Parathyroid adenoma (tissue), 2 donors: ENCODE measurements at regions not wholly inside any gene's neighbourhood (a gene's known extent, or its start where the extent isn't known, plus 50 kb on each side); places are given as distances from the start of the nearest gene placed in this dataset.

Experiments used
- H2AFZ ChIP-seq: fragments of 300-600 bp; sonication (generic); one replicate; pipeline ENCODE4 v1.7.0; 2017; ENCODE audit warnings: antibody characterized with exemption, mild to moderate bottlenecking
- H3K27ac ChIP-seq: fragments of 300-600 bp; sonication (generic); one replicate; pipeline ENCODE4 v1.7.0; 2017
- H3K27me3 ChIP-seq: fragments of 300-600 bp; sonication (generic); one replicate; pipeline ENCODE4 v1.7.0; 2017; ENCODE audit warnings: low read length; ENCODE audit not compliant: control insufficient read depth, insufficient read depth
- H3K36me3 ChIP-seq: fragments of 300-600 bp; sonication (generic); one replicate; pipeline ENCODE4 v1.7.0; 2017; ENCODE audit warnings: low read length; ENCODE audit not compliant: control insufficient read depth, insufficient read depth
- H3K4me1 ChIP-seq: fragments of 300-600 bp; sonication (generic); one replicate; pipeline ENCODE4 v1.7.0; 2017; ENCODE audit warnings: control low read depth
- H3K4me2 ChIP-seq: fragments of 300-600 bp; sonication (generic); one replicate; pipeline ENCODE4 v1.7.0; 2017; ENCODE audit warnings: low read length
- H3K4me3 ChIP-seq: fragments of 300-600 bp; sonication (generic); one replicate; pipeline ENCODE4 v1.7.0; 2017; ENCODE audit warnings: low read depth, low read length
- H3K79me2 ChIP-seq: fragments of 300-600 bp; sonication (generic); one replicate; pipeline ENCODE4 v1.7.0; 2017; ENCODE audit warnings: control low read depth
- H3K9ac ChIP-seq: fragments of 300-600 bp; sonication (generic); one replicate; pipeline ENCODE4 v1.7.0; 2017; ENCODE audit warnings: mild to moderate bottlenecking
- H3K9me3 ChIP-seq: fragments of 300-600 bp; sonication (generic); one replicate; pipeline ENCODE4 v1.7.0; 2017; ENCODE audit warnings: low read length; ENCODE audit not compliant: control insufficient read depth
- CTCF ChIP-seq: fragments of 300-600 bp; sonication (generic); IDR thresholded peaks from one replicate; pipeline ENCODE4 v1.7.0; 2017; ENCODE audit warnings: antibody characterized with exemption, mild to moderate bottlenecking
- donor health status: primary hyperparathyroidism.

GRCh38 chr7:47095946-47096345 is 486.0 kb downstream of the TNS3 start:
- Histone ChIP-seq H3K27me3 (no peaks in the 10 kb centered on the region), H2AFZ (no peak overlapping the region), H3K4me2 (no peak overlapping the region), H3K27ac (no peak overlapping the region), H3K79me2 (no peaks in the 10 kb centered on the region), H3K4me3 (no peak overlapping the region), H3K9ac (no peak overlapping the region), H3K36me3 (no peaks in the 10 kb centered on the region), H3K9me3 (no peaks in the 10 kb centered on the region), H3K4me1 (no peaks in the 10 kb centered on the region)
- no peak for TF ChIP-seq CTCF

- TF ChIP-seq CTCF, result no peak
- no peaks in the 10 kb centered on the region for H3K36me3 ChIP-seq
Measured at GRCh38 chr7:47094462-47094861, 487.4 kb downstream of the TNS3 start.

GRCh38 chr7:47093320-47094234 is 488.3 kb downstream of the TNS3 start:
- H3K4me1 ChIP-seq, result no peaks in the 10 kb centered on the region
- H2AFZ ChIP-seq, result no peak overlapping the region
- no peak overlapping the region for H3K27ac ChIP-seq
- H3K27me3 ChIP-seq, result no peaks in the 10 kb centered on the region
- H3K36me3 ChIP-seq, result no peaks in the 10 kb centered on the region
- H3K79me2 ChIP-seq, result no peaks in the 10 kb centered on the region
- TF ChIP-seq CTCF, result no peak
- H3K4me2 ChIP-seq, result no peak overlapping the region
- no peak overlapping the region for H3K4me3 ChIP-seq
- no peak overlapping the region for H3K9ac ChIP-seq
- H3K9me3 ChIP-seq, result no peaks in the 10 kb centered on the region

More at GRCh38 chr7:47094462-47094861, 487.4 kb downstream of the TNS3 start:
- H3K4me2 ChIP-seq, result no peak overlapping the region
- no peaks in the 10 kb centered on the region for H3K9me3 ChIP-seq
- H3K27me3 ChIP-seq, result no peaks in the 10 kb centered on the region
- H3K9ac ChIP-seq, result no peak overlapping the region
- H3K4me3 ChIP-seq, result no peak overlapping the region
- no peak overlapping the region for H2AFZ ChIP-seq
- H3K27ac ChIP-seq, result no peak overlapping the region
- no peaks in the 10 kb centered on the region for H3K4me1 ChIP-seq
- H3K79me2 ChIP-seq, result no peaks in the 10 kb centered on the region

GRCh38 chr7:47092336-47092735 is 489.6 kb downstream of the TNS3 start:
- H3K36me3 ChIP-seq, result no peaks in the 10 kb centered on the region
- H3K4me1 ChIP-seq, result no peaks in the 10 kb centered on the region
- no peaks in the 10 kb centered on the region for H3K9me3 ChIP-seq
- H3K9ac ChIP-seq, result no peak overlapping the region
- no peak overlapping the region for H2AFZ ChIP-seq
- no peak overlapping the region for H3K4me3 ChIP-seq
- no peak for TF ChIP-seq CTCF
- H3K79me2 ChIP-seq, result no peaks in the 10 kb centered on the region
- no peak overlapping the region for H3K27ac ChIP-seq
- H3K27me3 ChIP-seq, result no peaks in the 10 kb centered on the region
- H3K4me2 ChIP-seq, result no peak overlapping the region

- H3K27me3 ChIP-seq, result no peaks in the 10 kb centered on the region
- no peaks in the 10 kb centered on the region for H3K4me1 ChIP-seq
- TF ChIP-seq CTCF, result no peak
- H3K9ac ChIP-seq, result no peak overlapping the region
- H3K36me3 ChIP-seq, result no peaks in the 10 kb centered on the region
- H3K27ac ChIP-seq, result no peak overlapping the region
- no peak overlapping the region for H2AFZ ChIP-seq
- no peak overlapping the region for H3K4me2 ChIP-seq
- H3K9me3 ChIP-seq, result no peaks in the 10 kb centered on the region
- H3K4me3 ChIP-seq, result no peak overlapping the region
- H3K79me2 ChIP-seq, result no peaks in the 10 kb centered on the region
Measured at GRCh38 chr7:47091141-47091540, 490.8 kb downstream of the TNS3 start.
